Thymus (tissue), 11 donors: ENCODE measurements at regions not wholly inside any gene's neighbourhood (a gene's known extent, or its start where the extent isn't known, plus 50 kb on each side); places are given as distances from the start of the nearest gene placed in this dataset.

Source experiments
- DNase-seq, 9 donors: peaks; one replicate each; pipeline ENCODE4 v3.0.0-alpha.2; 2013; ENCODE audit warnings: low spot score in 9 of 9, low read depth in 6 of 9, missing footprints in 1 of 9
- H3K27ac ChIP-seq, 2 donors: one replicate each; pipeline ENCODE4 v1.5.1; 2013; ENCODE audit warnings: control low read depth in 1 of 2, low read depth in 1 of 2, low read length in 1 of 2, mild to moderate bottlenecking in 1 of 2, moderate library complexity in 1 of 2
- H3K27me3 ChIP-seq, 2 donors: one replicate each; pipeline ENCODE4 v1.5.1; 2013; ENCODE audit warnings: low read length in 1 of 2; ENCODE audit not compliant: control insufficient read depth in 2 of 2, insufficient read depth in 1 of 2
- H3K36me3 ChIP-seq, 2 donors: one replicate each; pipeline ENCODE4 v1.5.1; 2013; ENCODE audit warnings: low read length in 1 of 2, mild to moderate bottlenecking in 1 of 2, moderate library complexity in 1 of 2; ENCODE audit not compliant: control insufficient read depth in 2 of 2, insufficient read depth in 2 of 2
- H3K4me1 ChIP-seq, 2 donors: one replicate each; pipeline ENCODE4 v1.5.1; 2013; ENCODE audit warnings: low read length in 2 of 2; ENCODE audit not compliant: control insufficient read depth in 2 of 2, insufficient read depth in 2 of 2
- H3K4me3 ChIP-seq, 2 donors: one replicate each; pipeline ENCODE4 v1.5.1; 2013; ENCODE audit warnings: low read length in 2 of 2, control low read depth in 1 of 2, mild to moderate bottlenecking in 1 of 2
- H3K9me3 ChIP-seq, 2 donors: one replicate each; pipeline ENCODE4 v1.5.1; 2013; ENCODE audit warnings: low read length in 1 of 2, mild to moderate bottlenecking in 1 of 2; ENCODE audit not compliant: control insufficient read depth in 2 of 2, insufficient read depth in 1 of 2
- WGBS: extraction: QIAGEN DNeasy Blood & Tissue Kit; methylation state at CpG from one replicate; pipeline ENCODE4 v1.1.7; 2013; 5-methylcytosine and 5-hydroxymethylcytosine counted together
- donor health status: healthy.

GRCh38 chr17:37842401-37842800 is 81.8 kb upstream of the TBC1D3K start:
- WGBS = 96% methylated on average over 8 of the region's 8 CpGs
- peaks cover 0 to 8% of the 10 kb centered on the region in 2 donors for H3K27me3 ChIP-seq

GRCh38 chr17:37841232-37841631 is 83.0 kb upstream of the TBC1D3K start:
- no peak for DNase-seq
- no peaks in the 10 kb centered on the region for H3K9me3 ChIP-seq
- H3K27ac ChIP-seq = no peak overlapping the region
- H3K27me3 ChIP-seq = peaks cover 0 to 8% of the 10 kb centered on the region in 2 donors
- H3K4me3 ChIP-seq = no peak overlapping the region
- 85% methylated on average over 1 of the region's 1 CpG for WGBS
- no peaks in the 10 kb centered on the region for H3K36me3 ChIP-seq
- H3K4me1 ChIP-seq = peaks cover 10 to 18% of the 10 kb centered on the region in 2 donors

More at GRCh38 chr17:37842401-37842800, 81.8 kb upstream of the TBC1D3K start:
- Histone ChIP-seq H3K36me3 (no peaks in the 10 kb centered on the region), H3K4me3 (no peak overlapping the region), H3K9me3 (no peaks in the 10 kb centered on the region), H3K27ac (no peak overlapping the region), H3K4me1 (peaks cover 10 to 18% of the 10 kb centered on the region in 2 donors)
- DNase-seq = no peak

- no peak for DNase-seq
- Histone ChIP-seq H3K4me1 (peaks cover 10 to 14% of the 10 kb centered on the region in 2 donors), H3K27me3 (peaks cover 0 to 8% of the 10 kb centered on the region in 2 donors), H3K4me3 (no peak overlapping the region), H3K9me3 (no peaks in the 10 kb centered on the region), H3K36me3 (no peaks in the 10 kb centered on the region), H3K27ac (no peak overlapping the region)
- 97% methylated on average over 7 of the region's 7 CpGs for WGBS
Measured at GRCh38 chr17:37840576-37840975, 83.6 kb upstream of the TBC1D3K start.

GRCh38 chr17:37839196-37839978 is 84.8 kb upstream of the TBC1D3K start:
- H3K4me3 ChIP-seq = no peak overlapping the region
- H3K36me3 ChIP-seq = no peaks in the 10 kb centered on the region
- peaks cover 3 to 5% of the 10 kb centered on the region in 2 donors for H3K4me1 ChIP-seq
- H3K27ac ChIP-seq = no peak overlapping the region
- H3K9me3 ChIP-seq = no peaks in the 10 kb centered on the region
- H3K27me3 ChIP-seq = peaks cover 0 to 2% of the 10 kb centered on the region in 2 donors
- DNase-seq = no peak
- WGBS = 95% methylated on average over 14 of the region's 14 CpGs

- H3K9me3 ChIP-seq = no peaks in the 10 kb centered on the region
- 94% methylated on average over 8 of the region's 8 CpGs for WGBS
Measured at GRCh38 chr17:37838276-37838675, 85.9 kb upstream of the TBC1D3K start.

GRCh38 chr17:37836593-37836992 is 87.6 kb upstream of the TBC1D3K start:
- Histone ChIP-seq H3K4me1 (no peaks in the 10 kb centered on the region), H3K36me3 (no peaks in the 10 kb centered on the region), H3K27ac (no peak overlapping the region), H3K4me3 (no peak overlapping the region), H3K27me3 (no peaks in the 10 kb centered on the region), H3K9me3 (no peaks in the 10 kb centered on the region)
- no peak for DNase-seq
- WGBS = 96% methylated on average over 2 of the region's 2 CpGs

More at GRCh38 chr17:37838276-37838675, 85.9 kb upstream of the TBC1D3K start:
- Histone ChIP-seq H3K27me3 (no peaks in the 10 kb centered on the region), H3K4me3 (no peak overlapping the region), H3K4me1 (no peaks in the 10 kb centered on the region), H3K36me3 (no peaks in the 10 kb centered on the region), H3K27ac (no peak overlapping the region)
- DNase-seq = no peak

GRCh38 chr17:37834168-37834567 is 89.3 kb upstream of the HNF1B start:
- Histone ChIP-seq H3K4me3 (no peak overlapping the region), H3K27me3 (no peaks in the 10 kb centered on the region), H3K4me1 (peaks cover 0 to 3% of the 10 kb centered on the region in 2 donors), H3K9me3 (no peaks in the 10 kb centered on the region), H3K36me3 (no peaks in the 10 kb centered on the region), H3K27ac (no peak overlapping the region)
- WGBS = 96% methylated on average over 2 of the region's 2 CpGs
- no peak for DNase-seq

GRCh38 chr17:37833237-37833859 is 88.5 kb upstream of the HNF1B start:
- 72% methylated on average over 11 of the region's 11 CpGs for WGBS
- no peak overlapping the region for H3K4me3 ChIP-seq
- H3K9me3 ChIP-seq = no peaks in the 10 kb centered on the region
- H3K27me3 ChIP-seq = no peaks in the 10 kb centered on the region
- DNase-seq = no peak
- H3K36me3 ChIP-seq = no peaks in the 10 kb centered on the region
- H3K27ac ChIP-seq = no peak overlapping the region
- H3K4me1 ChIP-seq = peaks cover 0 to 7% of the 10 kb centered on the region in 2 donors

- no peaks in the 10 kb centered on the region for H3K36me3 ChIP-seq
- H3K9me3 ChIP-seq = no peaks in the 10 kb centered on the region
- H3K27ac ChIP-seq = no peak overlapping the region
- H3K4me3 ChIP-seq = no peak overlapping the region
- H3K4me1 ChIP-seq = peaks cover 0 to 9% of the 10 kb centered on the region in 2 donors
- 96% methylated on average over 2 of the region's 2 CpGs for WGBS
- no peak for DNase-seq
- H3K27me3 ChIP-seq = no peaks in the 10 kb centered on the region
Measured at GRCh38 chr17:37831986-37832385, 87.1 kb upstream of the HNF1B start.
